OCI-LY1 (cell line): ENCODE measurements at regions not wholly inside any gene's neighbourhood (a gene's known extent, or its start where the extent isn't known, plus 50 kb on each side); places are given as distances from the start of the nearest gene placed in this dataset.

Source experiments
- EZH2 ChIP-seq: fragments of 200-600 bp; sonication (generic), shearing (Covaris generic); IDR thresholded peaks from 2 replicates; pipeline ENCODE4 v1.8.0; 2017; ENCODE audit warnings: borderline replicate concordance, mixed run types, mild to moderate bottlenecking, antibody characterized with exemption, low read length, moderate library complexity, mixed read lengths
- TF ChIP-seq, protein P1 (sequence below): fragments of 200-600 bp; sonication (generic), shearing (Covaris generic); IDR thresholded peaks from 2 replicates; pipeline ENCODE4 v1.5.1; 2017; ENCODE audit warnings: mild to moderate bottlenecking, antibody characterized with exemption, low read length, moderate library complexity, mixed read lengths

GRCh38 chr22:47445716-47446290 is 683.4 kb downstream of the TBC1D22A start:
- TF ChIP-seq, protein P1, sequence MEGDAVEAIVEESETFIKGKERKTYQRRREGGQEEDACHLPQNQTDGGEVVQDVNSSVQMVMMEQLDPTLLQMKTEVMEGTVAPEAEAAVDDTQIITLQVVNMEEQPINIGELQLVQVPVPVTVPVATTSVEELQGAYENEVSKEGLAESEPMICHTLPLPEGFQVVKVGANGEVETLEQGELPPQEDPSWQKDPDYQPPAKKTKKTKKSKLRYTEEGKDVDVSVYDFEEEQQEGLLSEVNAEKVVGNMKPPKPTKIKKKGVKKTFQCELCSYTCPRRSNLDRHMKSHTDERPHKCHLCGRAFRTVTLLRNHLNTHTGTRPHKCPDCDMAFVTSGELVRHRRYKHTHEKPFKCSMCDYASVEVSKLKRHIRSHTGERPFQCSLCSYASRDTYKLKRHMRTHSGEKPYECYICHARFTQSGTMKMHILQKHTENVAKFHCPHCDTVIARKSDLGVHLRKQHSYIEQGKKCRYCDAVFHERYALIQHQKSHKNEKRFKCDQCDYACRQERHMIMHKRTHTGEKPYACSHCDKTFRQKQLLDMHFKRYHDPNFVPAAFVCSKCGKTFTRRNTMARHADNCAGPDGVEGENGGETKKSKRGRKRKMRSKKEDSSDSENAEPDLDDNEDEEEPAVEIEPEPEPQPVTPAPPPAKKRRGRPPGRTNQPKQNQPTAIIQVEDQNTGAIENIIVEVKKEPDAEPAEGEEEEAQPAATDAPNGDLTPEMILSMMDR: no peak
- no peak for TF ChIP-seq EZH2
